GM19025 (cell line): ENCODE measurements at regions not wholly inside any gene's neighbourhood (a gene's known extent, or its start where the extent isn't known, plus 50 kb on each side); places are given as distances from the start of the nearest gene placed in this dataset.

Experiments
- ATAC-seq: cut with Tn5 transposase; IDR thresholded peaks from one replicate; pipeline ENCODE4 v1.9.1; 2021; ENCODE audit warnings: mild to moderate bottlenecking, low read depth, moderate library complexity; ENCODE audit not compliant: unreplicated experiment

DNA sequence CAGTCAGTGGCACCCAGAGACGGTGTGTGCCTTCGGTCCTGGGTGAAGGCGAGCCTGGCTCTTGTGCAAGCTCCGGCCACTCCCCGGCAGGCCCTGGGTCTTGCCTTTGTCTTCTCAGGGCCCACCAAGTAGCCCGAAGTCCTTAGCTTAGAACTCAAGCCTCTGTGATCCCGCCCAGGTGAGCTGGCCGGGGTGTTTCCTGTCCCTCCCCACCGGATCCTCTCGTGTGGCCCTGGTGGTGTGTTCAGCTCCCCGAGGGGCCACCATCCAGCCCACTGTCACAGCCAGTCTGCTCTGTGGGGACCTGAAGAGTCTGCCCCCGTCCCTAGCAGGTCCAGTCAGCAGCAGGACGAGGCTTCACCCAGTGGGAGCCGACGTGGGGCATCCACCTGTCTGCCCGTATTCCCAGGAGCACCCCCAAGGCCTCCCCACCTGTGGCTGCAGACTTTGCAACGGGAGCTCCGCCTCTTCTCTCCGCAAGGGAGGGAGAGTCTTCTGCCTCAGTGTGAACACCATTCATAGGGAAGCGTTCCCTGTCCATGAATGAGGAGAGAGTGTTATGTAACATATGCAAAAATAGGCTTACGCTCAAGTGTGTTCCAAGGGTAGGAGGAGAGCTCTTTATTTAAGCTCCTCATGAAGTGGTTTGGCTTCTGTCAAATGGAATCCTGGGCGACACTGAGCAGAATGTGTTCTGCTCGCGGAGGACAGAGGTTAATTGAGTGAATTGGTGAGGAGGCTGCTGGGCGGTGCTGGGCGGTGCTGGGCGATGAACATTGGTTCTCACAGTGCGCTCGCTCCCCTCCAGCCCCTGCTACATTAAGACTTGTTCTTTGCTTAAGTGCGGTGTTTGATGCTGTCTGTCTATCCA is 108.9 kb downstream of the CRYAA start:
- ATAC-seq, result no peak

DNA sequence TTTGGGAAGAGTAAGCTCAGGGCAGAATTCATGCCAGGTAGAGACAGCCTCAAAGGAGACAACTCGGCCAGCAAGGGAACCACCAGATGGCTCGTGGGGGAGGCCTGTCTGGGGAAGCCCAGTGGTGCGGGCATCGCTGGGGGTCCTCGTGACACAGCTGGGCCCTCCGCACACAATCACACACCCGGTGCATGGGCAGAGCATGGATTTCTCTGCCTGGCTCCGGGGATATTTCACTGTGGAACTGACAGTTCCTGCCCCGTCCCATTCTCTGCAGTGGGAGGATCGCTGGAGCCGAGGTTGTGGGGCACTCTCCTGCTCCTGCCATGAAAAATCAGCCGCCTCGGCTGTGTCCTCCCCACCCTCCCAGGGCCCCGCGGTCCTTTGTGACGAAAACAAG is 108.0 kb downstream of the CRYAA start:
- no peak for ATAC-seq

DNA sequence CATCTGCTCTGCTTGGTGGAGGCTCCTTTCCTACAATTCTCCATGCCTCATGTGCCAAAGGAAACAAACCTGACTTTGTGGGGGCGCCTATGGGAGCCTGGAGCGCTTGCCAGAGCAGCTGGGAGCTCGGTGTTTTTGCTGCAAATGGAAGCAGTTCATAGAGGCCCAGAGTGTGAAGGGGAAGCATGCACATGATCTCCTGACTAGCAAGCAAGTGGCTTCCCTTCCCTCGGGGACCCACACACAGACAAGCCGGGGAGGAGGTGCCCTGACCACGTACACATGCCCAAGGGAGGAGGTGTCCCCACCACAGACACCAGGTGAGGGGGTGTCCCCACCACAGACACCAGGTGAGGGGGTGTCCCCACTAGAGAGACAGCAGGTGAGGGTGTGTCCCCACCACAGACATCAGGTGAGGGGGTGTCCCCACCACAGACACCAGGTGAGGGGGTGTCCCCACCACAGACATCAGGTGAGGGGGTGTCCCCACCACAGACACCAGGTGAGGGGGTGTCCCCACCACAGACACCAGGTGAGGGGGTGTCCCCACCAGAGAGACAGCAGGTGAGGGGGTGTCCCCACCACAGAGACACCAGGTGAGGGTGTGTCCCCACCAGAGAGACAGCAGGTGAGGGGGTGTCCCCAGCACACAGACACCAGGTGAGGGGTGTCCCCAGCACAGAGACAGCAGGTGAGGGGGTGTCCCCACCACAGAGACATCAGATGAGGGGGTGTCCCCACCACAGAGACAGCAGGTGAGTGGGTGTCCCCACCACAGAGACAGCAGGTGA is 106.8 kb downstream of the CRYAA start:
- ATAC-seq, result no peak

DNA sequence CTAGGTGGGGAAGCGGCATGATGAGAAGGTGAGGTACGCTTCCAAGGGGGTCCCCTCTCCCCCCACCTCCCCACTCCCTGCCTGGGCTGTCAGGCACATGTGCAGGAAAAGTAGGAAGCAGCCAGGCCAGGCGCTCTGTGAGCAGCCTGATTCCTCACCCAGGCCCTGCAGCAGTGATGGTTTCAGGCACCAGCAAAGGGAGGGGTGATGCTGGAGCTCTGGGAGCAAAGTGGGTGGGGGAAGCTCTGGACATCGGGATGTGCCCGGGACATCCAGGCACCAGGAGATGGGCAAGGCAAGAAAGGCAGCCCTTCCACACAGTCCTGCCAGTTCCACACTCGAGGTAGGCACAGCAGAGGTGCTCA is 106.1 kb downstream of the CRYAA start:
- no peak for ATAC-seq

DNA sequence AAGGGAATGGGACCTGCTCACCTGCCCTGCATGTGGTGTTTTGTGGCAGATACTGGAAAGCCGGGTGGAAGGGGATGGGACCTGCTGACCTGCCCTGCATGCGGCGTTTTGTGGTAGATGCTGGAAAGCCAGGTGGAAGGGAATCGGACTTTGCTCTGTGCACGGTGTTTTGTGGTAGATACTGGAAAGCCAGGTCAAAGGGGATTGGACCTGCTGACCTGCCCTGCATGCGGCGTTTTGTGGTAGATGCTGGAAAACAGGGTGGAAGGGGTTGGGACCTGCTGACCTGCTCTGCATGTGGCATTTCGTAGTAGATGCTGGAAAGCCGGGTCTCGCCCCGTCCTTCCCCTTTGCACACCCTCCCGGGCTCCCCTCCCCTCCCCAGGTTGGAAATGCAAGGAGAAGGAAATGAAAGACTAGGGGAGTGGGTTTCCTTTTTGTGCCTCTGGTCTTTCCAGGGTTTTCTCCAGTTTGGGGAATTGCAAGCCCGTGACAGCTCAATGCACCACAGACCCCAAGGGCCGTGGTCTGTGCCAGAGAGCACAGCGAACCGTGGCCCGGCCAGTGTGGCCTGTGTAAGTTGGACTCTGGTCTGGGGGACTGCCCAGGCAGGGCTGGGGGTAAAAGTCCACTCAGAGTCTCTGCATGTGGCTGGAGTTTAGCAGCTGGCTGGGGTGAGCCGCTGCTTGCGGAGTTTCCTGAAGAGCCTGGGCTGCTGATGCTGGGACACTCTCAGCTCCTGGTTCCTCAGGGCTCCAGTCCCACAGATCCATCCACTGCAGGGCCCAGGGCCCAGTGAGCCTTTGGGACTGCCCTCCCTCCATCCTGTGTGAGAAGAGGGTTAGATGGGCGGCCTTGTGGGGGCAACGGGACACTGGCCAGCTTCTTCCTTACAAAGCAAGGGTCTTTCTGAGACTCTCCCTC is 105.5 kb downstream of the CRYAA start:
- ATAC-seq, result no peak

DNA sequence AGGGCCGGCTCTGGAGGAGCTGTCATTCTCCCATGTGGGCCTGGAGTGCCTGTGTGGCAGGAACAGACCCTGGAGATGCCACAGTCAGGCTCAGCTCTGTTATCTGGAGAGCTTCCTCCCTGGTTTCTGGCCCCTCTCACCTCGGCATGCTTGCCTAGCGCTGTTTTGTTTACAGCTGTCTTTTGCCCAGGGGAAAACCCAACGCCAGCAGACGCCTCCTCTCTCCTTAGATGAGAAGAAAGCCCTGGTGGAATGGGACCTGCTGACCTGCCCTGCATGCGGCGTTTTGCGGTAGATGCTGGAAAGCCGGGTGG is 104.9 kb downstream of the CRYAA start:
- no peak for ATAC-seq

DNA sequence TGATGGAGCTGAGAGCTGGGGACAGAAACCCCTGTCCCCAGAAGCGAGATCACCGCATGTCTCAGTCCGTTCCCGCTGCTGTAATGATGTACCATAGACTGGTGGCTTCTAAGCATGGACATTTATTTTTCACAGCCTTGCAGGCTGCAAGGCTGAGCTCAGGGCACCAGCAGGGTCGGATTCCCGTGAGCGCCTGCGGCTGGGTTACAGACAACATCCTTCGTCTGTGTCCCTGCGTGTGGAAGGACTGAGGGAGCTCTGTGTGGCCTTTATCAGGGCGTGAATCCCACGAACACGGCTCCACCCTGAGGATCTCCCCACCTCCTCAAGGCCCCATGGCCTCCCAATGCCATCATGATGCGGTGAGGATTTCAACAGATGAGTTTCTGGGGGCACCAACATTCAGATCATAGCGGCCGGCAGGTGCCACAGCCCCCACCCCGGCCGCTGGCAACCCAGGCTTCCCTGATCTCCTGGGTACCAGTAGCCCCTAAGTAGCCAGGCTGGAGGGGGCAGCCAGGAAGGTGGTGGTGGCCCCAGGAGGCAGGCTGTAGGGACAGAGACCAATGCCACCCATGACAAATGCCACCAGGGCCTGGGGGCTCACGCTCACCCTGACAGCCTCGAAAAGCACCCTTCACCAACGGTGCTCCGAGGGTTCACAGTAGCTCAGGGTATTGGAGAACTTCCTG is 104.4 kb downstream of the CRYAA start:
- no peak for ATAC-seq

DNA sequence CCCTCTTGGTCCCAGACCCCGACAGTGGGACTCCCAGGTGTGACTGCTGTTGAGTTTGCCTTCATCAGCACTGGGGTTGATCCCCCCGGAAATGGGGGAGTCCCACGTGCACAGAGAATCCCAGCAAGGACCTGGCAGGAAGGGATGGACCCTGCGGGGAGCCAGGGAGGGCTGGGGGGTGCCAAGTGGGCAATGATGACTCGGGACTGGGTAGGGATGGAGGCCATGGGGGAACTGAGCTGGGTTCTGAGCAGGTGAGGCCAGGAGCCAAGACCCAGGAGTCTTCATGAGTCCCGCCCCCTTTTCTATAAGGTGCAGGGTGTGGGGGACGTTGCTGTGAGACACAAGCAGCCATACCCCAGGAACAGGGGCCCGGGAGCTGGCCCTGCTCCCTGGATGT is 103.8 kb downstream of the CRYAA start:
- no peak for ATAC-seq

DNA sequence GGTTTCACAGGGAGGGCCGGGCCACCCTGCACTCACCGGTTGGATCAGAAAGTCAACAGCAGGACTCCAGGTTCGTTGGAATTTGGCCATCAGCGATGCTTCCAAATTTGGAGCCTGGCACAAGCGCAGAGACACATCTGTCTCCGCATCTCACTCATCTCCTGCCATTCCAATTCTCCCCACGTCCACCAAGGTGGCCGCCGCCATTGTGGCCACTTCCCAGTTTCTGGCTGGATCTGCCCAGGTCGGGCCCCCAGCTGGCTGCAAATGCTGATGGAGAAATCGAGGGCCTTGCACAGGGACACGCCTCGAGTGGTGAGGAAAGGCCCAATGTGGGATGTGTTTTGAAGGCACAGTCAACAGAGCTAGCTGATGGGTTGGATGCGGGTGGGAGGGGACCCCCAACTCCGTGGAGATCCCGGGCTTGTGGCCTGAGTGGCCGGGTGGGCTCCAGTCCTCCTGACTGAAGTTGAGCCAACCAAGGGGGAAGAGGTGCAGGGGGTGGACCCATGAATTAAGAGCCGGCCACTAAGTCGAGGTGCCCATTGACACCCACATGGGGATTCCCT is 102.7 kb downstream of the CRYAA start:
- no peak for ATAC-seq

DNA sequence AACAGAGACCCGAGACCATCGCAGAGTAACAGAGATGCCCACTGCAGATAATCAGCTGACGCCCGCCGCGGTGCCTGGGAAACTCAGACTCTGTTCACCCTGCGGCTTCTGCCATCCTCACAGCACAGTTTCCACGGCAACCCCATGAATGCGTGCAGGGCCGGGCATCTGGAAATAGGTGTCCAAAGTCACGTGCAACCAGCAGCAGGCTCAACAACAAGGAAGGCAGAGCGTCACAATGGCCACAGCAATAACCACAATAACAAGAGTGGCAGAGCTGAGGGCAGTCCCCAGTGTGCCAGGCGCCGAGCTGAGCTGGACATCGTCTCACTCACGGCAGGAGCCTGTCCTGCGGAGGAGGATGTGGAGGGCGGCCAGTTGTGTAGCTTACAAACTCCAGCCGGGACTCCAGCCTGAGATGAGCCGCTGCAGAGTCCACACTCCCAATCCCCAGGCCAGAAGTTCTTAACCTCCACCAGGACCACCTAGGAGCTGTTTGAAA is 102.0 kb downstream of the CRYAA start:
- no peak for ATAC-seq

DNA sequence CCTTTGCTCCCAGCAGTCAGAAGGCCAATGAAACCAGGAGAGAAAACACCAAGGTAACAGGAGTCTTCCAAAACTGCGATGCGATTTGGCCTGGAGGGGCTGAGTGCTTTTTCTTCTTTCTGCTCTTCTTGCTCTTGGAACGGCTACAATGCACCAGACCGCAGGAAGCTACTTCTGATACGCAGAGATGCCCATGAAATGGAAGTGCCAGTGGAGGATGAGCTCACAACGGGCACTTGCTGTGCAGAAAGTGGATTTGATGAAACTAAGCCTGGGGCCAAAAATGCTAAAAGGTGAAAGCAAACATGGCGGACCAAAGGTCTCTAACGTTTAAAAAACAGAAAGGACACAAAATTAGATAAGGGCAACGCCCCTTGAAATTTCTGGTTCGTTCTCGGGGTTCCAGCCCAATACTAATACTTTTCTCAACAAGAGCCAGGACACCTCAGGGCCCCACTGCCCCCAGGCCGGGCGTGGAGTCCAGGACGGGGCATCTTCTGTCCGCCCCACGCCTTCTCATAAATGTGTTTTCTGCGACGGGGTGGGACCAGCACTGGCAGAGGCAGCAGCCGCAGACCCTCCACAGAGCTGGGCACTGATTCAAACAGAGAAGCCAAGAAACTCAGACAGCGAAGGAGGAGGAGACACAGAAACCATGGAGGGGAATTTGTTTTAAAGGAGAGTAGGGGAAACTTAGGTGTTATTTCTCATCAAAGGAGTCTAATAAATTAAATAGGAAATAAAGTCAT is 101.3 kb downstream of the CRYAA start:
- ATAC-seq, result no peak

DNA sequence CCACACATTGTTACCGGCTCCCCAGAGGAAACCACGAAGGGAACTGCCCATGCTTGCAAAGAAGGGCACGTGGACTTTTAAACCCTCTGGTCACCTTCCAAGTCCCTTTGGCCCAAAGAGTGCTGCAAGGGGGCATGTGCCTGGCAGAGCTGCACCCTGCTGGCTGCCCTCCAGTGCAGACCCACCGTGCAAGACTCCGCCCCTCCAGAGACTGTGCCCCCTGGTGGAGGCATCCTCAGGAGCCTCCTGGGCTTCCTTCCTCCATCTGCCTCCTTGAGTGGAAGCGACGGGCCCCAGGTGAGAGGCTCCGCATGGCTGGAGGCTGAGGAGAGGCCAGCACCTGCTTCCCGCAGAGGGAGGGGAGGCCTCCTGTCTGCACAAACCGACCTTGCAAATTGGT is 100.6 kb downstream of the CRYAA start:
- ATAC-seq, result no peak

DNA sequence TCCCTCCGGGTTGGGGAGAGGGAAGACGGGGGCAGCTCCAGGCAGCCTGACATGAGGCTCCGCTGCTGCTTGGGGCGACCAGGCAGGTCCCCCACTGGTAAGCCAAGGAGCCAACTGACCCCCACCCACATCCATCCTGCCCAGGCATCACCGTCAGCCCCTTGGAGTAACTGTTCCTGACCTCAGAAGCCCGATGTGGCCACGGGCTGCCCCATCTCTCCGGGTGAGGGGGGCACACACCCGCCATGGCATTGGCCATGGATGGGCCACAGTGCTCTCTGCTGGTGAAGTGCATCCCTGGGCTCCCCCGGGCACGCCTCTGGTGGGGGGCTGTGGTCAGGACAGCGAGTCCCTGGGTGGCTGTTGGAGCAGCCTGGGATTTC is 100.0 kb downstream of the CRYAA start:
- no peak for ATAC-seq

DNA sequence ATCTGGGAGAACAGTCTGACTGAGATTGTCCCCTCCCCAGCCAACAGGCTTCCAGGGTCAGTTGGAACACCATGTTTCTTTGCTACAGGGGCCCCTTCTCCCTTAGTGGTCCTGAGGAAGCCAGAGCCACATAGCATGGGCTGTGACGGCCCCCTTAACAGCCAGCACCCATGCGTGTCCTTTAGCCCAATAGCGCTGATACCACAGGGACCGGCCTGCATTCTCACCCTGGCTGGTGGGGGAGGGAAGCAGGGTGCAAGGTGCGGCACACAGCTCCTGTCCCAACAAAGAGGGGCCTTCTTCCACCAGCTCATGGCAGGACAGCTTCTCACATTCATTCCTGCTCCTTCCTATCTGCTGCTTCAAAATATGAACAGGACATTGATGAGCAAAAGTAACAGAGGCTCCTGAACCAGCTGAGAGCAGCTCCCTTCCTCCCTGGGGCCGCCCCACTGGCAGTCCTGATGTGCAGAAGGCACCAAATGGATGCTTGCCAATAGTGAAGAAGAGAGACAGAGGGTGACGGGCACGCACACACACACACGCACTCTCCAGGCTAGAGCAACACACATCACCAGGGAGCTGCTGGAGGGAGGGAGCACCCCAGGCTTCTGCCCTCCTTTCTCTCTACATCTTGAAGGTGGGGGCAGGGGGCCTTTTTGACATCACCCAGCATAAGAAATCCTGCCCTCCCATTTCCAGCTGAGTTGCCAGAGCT is 99.4 kb downstream of the CRYAA start:
- ATAC-seq, result no peak

DNA sequence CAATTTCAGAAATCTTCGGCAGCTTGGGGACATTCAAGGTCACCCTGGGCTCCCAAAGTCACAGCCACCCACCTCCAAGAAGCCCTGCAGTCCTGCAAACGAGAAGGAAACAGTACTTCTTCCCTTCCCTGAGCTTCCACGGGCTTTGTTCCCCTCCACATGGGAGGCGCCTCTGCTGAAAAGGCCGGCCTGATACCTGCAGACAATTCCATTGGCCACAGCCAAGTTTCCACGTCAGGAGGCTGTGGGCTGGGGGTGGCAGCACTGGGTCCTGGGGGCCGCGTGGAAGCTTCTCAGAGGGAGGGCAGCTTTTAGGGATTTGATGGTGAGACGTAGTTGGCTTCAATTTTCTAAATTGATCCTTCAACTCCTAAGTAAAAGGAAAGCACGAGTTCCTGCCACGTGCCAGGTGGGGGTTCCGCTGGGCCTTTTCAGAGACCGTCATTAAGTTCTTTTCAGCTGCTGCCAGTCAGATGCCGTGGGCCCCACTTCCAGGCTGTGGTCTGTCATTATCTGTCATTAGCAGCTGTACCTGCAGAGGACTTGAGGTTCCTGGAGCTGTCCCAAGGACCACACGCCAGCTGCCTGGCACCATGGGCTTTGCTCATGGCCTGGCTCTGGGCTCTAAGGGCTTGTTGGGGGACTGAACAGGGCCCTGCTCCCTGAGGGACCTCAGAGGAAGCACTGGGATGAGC is 98.7 kb downstream of the CRYAA start:
- no peak for ATAC-seq

DNA sequence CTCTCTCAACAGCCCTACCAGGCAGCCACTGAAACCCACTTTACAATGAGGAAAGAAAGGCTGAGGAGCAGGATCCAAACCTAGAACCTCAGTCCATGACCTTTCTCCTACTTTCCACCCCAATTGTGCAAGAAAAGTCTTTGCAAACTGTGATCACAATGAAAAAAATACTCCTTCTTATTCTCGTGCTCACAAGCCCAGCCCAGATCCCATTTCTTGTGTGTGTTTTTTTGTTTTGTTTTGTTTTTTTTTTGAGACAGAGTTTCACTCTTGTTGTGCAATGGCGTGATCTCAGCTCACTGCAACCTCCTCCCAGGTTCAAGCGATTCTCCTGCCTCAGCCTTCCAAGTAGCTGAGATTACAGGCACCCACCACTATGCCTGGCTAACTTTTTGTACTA is 97.7 kb downstream of the CRYAA start:
- ATAC-seq, result no peak

DNA sequence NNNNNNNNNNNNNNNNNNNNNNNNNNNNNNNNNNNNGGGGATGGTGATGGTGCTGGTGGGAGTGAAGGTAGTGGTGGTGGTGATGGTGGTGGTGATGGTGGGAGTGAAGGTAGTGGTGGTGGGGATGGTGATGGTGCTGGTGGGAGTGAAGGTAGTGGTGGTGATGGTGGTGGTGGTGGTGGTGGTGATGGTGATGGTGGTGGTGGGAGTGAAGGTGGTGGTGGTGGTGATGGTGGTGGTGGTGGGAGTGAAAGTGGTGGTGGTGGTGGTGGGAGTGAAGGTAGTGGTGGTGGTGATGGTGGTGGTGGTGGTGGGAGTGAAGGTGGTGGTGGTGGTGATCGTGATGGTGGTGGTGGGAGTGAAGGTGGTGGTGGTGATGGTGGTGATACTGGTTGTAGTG is 93.6 kb downstream of the CRYAA start:
- ATAC-seq, result no peak
